Psoas muscle (tissue), 7 donors: ENCODE measurements at regions not wholly inside any gene's neighbourhood (a gene's known extent, or its start where the extent isn't known, plus 50 kb on each side); places are given as distances from the start of the nearest gene placed in this dataset.
A peak's percentile ranks its signal among the peaks of the same experiment; 100 is the strongest.
"Not testable (repeated sequence)": the region's sequence is repeated elsewhere in the genome, so short reads cannot be mapped to it uniquely, and the experiment has no call there.

ENCODE experiments used
- ATAC-seq, 4 donors: fragments of 200-7000 bp; cut with Tn5 transposase; one replicate each; pipeline ENCODE4 v1.9.1; 2020; ENCODE audit warnings: moderate library complexity in 3 of 4, mild to moderate bottlenecking in 2 of 4
- DNase-seq, 2 donors: peaks; one replicate each; pipeline ENCODE4 v3.0.0-alpha.2; 2020
- H3K27ac ChIP-seq: fragments of 200-600 bp; one replicate; pipeline ENCODE4 v1.8.0; 2022
- H3K27me3 ChIP-seq, 3 donors: fragments of 200-600 bp in 1 of 3; one replicate each; pipeline versions ENCODE4 v1.6.1 to v1.8.0; 2013 to 2022; ENCODE audit warnings: low read length in 2 of 3, mild to moderate bottlenecking in 2 of 3, moderate library complexity in 1 of 3; ENCODE audit not compliant: insufficient read depth in 3 of 3
- H3K36me3 ChIP-seq, 2 donors: fragments of 200-600 bp in 1 of 2; one replicate each; pipeline versions ENCODE4 v1.6.1 to v1.8.0; 2013 to 2022; ENCODE audit warnings: low read depth in 1 of 2, mild to moderate bottlenecking in 1 of 2, moderate library complexity in 1 of 2; ENCODE audit not compliant: insufficient read depth in 1 of 2
- H3K4me1 ChIP-seq: fragments of 200-600 bp; one replicate; pipeline ENCODE4 v1.8.0; 2022
- H3K4me3 ChIP-seq: fragments of 200-600 bp; one replicate; pipeline ENCODE4 v1.8.0; 2022; ENCODE audit warnings: mild to moderate bottlenecking
- H3K9me3 ChIP-seq: fragments of 200-600 bp; one replicate; pipeline ENCODE4 v1.8.0; 2022
- CTCF ChIP-seq: fragments of 200-600 bp; IDR thresholded peaks from one replicate; pipeline ENCODE4 v1.8.0; 2022; ENCODE audit warnings: antibody characterized with exemption
- WGBS, 3 donors: extraction: QIAGEN DNeasy Blood & Tissue Kit; methylation state at CpG; one replicate each; pipeline versions ENCODE4 v1.1.6 to v1.1.7; 2013; 5-methylcytosine and 5-hydroxymethylcytosine counted together
- intact Hi-C, 2 donors: fragments of 100-400 bp; cut with DNase I; formaldehyde crosslinking; loops; one replicate each; pipeline versions ENCODE4 v1.11.0 to v1.14.2; 2022
- donor health status: healthy with polysubstance abuse.
- donor health status: DM: no; HTN: no; CAD: no; lungs with moderate emphysema.
- donor health status: Bipolar disorder and iron deficiency.
- donor health status: healthy.
- donor health status: DM: yes; HTN: yes; CAD: no.
- donor health status: DM: no; HTN: no; CAD: no.
- donor health status: DM: yes; HTN: yes; CAD: no.

DNA sequence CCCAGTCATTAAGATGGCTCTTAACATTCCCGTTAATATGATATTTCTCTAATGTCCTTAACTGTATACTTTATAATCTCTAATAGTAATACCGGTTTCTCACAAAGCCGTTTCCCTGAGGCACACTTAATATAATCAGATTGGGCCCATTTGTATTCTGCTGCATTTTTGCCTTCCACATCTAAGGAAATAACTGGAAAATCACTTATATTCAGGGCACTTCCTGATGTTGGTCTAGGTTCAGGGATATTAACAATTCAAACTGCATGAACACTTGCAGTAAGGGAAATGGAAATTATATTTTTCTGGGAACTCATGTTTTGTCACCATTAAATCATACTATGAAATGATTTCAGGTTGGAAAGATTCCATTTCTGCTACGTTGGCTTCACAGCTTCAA is 119.8 kb downstream of the TPR start:
- Histone ChIP-seq H3K4me1 (no peaks in the 10 kb centered on the region), H3K4me3 (no peak overlapping the region), H3K27ac (no peak overlapping the region), H3K27me3 (no peaks in the 10 kb centered on the region), H3K9me3 (no peaks in the 10 kb centered on the region), H3K36me3 (no peaks in the 10 kb centered on the region)
- DNase-seq: no peak
- no peak for TF ChIP-seq CTCF
- intact Hi-C loops: no loop called here
- WGBS, 3 donors: 56 to 64% (median 58%) methylated on average over 4 of the region's 4 CpGs
- ATAC-seq: no peak

DNA sequence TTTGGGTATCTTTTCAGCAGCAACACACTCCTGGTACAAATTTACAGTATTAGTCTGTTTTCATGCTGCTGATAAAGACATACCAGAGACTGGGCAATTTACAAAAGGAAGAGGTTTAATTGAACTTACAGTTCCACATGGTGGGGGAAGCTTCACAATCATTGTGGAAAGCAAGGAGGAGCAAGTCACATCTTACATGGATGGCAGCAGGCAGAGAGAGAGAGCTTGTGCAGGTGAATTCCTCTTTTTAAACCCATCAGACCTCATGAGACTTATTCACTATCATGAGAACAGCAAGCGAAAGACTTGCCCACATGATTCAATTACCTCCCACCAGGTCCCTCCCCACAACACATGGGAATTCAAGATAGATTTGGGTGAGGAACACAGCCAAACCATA is 124.5 kb downstream of the TPR start:
- intact Hi-C loops: no loop called here
- Histone ChIP-seq H3K27me3 (no peaks in the 10 kb centered on the region), H3K9me3 (no peaks in the 10 kb centered on the region), H3K4me1 (no peaks in the 10 kb centered on the region), H3K27ac (no peak overlapping the region), H3K4me3 (no peak overlapping the region), H3K36me3 (no peaks in the 10 kb centered on the region)
- DNase-seq: no peak
- 77 to 84% (median 79%) methylated on average over 1 of the region's 1 CpG for WGBS, 3 donors
- TF ChIP-seq CTCF: no peak
- no peak for ATAC-seq

DNA sequence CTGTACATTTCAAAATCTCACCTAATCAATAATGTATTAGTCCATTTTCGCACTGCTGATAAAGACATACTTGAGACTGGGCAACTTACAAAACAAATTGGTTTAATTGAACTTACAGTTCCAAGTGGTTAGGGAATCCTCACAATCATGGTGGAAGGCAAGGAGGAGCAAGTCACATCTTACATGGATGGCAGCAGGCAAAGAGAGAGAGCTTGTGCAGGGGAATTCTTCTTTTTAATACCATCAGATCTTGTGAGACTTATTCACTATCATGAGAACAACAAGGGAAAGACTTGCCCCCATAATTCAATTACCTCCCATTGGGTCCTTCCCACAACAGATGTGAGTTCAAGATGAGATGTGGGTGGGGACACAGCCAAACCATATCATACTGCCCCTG is 126.4 kb downstream of the TPR start:
- 0 to 47% (median 43%) methylated on average over 1 of the region's 1 CpG for WGBS, 3 donors
- H3K4me1 ChIP-seq, H3K9me3 ChIP-seq, H3K36me3 ChIP-seq, DNase-seq, H3K27me3 ChIP-seq, H3K4me3 ChIP-seq, ATAC-seq, intact Hi-C loops, H3K27ac ChIP-seq: not testable (repeated sequence)

- no peak overlapping the region for H3K27ac ChIP-seq
- H3K9me3 ChIP-seq: no peaks in the 10 kb centered on the region
- intact Hi-C loops: no loop called here
- no peak overlapping the region for H3K4me3 ChIP-seq
- no peaks in the 10 kb centered on the region for H3K36me3 ChIP-seq
- 53 to 77% (median 53%) methylated on average over 6 of the region's 6 CpGs for WGBS, 3 donors
- no peaks in the 10 kb centered on the region for H3K27me3 ChIP-seq
- DNase-seq: no peak
- ATAC-seq: no peak
- peak; percentile 7 for TF ChIP-seq CTCF
- H3K4me1 ChIP-seq: no peaks in the 10 kb centered on the region
Measured at GRCh38 chr1:186244825-186245224, 130.2 kb downstream of the TPR start.
